ENCODE measurements at regions not wholly inside any gene's neighbourhood (a gene's known extent, or its start where the extent isn't known, plus 50 kb on each side); places are given as distances from the start of the nearest gene placed in this dataset.

DNA sequence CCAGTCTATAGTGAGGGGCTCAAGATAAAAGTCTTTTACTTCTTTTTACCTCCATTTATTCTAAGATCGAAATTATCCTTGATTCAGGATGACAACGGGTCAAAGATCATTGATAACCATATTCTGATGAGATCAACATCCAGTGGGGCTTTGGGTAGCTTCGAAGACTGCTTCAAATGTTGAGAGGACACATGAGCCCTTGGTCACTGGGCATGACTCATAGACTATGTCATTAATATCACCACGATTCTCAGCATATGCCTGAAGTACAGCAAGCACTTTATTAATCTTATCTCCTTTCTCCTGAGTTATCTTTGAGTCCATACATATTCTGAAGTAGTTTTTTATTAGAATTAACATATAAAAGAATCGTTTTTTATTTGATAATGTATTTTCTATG is 117.1 kb upstream of the DAB2 start:
- ChIA-PET POLR2A (no interaction called here), CTCF (interaction anchor here (1.4 to 8.0 kb wide), 2 partner anchors 28 to 164 kb away, joined by 8 to 187 read pairs; no protein-coding TSS in a partner anchor)
- Histone ChIP-seq H3K27ac (ENCODE audit: insufficient read depth in 1 of 2, low read depth in 1 of 2, low read length in 2 of 2, poor library complexity in 1 of 2, severe bottlenecking in 2 of 2) (no peak overlapping the region), H3K4me1 (ENCODE audit: control extremely low read depth in 1 of 4, control insufficient read depth in 4 of 4, insufficient read depth in 4 of 4, low read length in 3 of 4) (peaks cover 12 to 17% (median 12%) of the 10 kb centered on the region in 4 experiments), H3K27me3 (replicated peaks in 2 of 5; ENCODE audit: control insufficient read depth in 4 of 5, insufficient read depth in 5 of 5, low read length in 4 of 5) (no peaks in the 10 kb centered on the region), H3K9me3 (ENCODE audit: control extremely low read depth in 1 of 5, control insufficient read depth in 4 of 5, insufficient read depth in 2 of 5, low read depth in 1 of 5, low read length in 4 of 5) (no peaks in the 10 kb centered on the region), H3K4me3 (ENCODE audit: control insufficient read depth in 1 of 7, extremely low read depth in 1 of 7, insufficient read depth in 4 of 7, low read depth in 2 of 7, low read length in 6 of 7) (no peak overlapping the region), H3K36me3 (ENCODE audit: control insufficient read depth in 4 of 4, insufficient read depth in 4 of 4, low read length in 3 of 4) (no peaks in the 10 kb centered on the region)
- DNase-seq: peak in 2 of 3 donors; percentile 14 to 50
- 100% methylated on average over 2 of the region's 5 CpGs for WGBS (ENCODE audit: insufficient coverage)

DNA sequence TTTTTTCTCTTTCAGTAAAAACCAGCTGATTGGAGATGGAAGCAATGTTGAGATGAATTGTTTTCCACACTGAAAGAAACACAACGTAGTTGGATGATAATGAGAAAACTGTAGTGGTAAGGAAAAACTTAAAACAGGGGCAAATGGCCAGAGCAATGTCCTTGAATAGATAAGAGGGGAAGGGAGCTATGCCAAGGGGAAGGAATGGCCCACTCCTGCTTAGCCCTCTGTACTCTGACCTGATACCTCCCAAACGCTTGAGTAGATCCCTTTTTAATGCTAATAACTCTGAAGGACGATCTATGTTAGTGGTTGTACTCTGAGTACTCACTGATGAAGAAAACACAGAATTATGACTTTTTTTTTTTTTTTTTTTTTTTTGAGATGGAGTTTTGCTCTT is 114.7 kb upstream of the DAB2 start:
- ChIA-PET POLR2A (no interaction called here), CTCF (interaction anchor here (0.9 to 2.3 kb wide), 3 partner anchors 9 to 163 kb away, joined by 3 to 8 read pairs (median 3); no protein-coding TSS in a partner anchor)
- no peak for DNase-seq
- no CpG with 5 or more reads among the region's 3 CpGs for WGBS (ENCODE audit: insufficient coverage)
- Histone ChIP-seq H3K4me1 (ENCODE audit: control extremely low read depth in 1 of 4, control insufficient read depth in 4 of 4, insufficient read depth in 4 of 4, low read length in 3 of 4) (peaks cover 12 to 17% (median 12%) of the 10 kb centered on the region in 4 experiments), H3K36me3 (ENCODE audit: control insufficient read depth in 4 of 4, insufficient read depth in 4 of 4, low read length in 3 of 4) (no peaks in the 10 kb centered on the region), H3K4me3 (ENCODE audit: control insufficient read depth in 1 of 7, extremely low read depth in 1 of 7, insufficient read depth in 4 of 7, low read depth in 2 of 7, low read length in 6 of 7) (no peak overlapping the region), H3K27ac (ENCODE audit: insufficient read depth in 1 of 2, low read depth in 1 of 2, low read length in 2 of 2, poor library complexity in 1 of 2, severe bottlenecking in 2 of 2) (no peak overlapping the region), H3K9me3 (ENCODE audit: control extremely low read depth in 1 of 5, control insufficient read depth in 4 of 5, insufficient read depth in 2 of 5, low read depth in 1 of 5, low read length in 4 of 5) (no peaks in the 10 kb centered on the region), H3K27me3 (replicated peaks in 2 of 5; ENCODE audit: control insufficient read depth in 4 of 5, insufficient read depth in 5 of 5, low read length in 4 of 5) (no peaks in the 10 kb centered on the region)

DNA sequence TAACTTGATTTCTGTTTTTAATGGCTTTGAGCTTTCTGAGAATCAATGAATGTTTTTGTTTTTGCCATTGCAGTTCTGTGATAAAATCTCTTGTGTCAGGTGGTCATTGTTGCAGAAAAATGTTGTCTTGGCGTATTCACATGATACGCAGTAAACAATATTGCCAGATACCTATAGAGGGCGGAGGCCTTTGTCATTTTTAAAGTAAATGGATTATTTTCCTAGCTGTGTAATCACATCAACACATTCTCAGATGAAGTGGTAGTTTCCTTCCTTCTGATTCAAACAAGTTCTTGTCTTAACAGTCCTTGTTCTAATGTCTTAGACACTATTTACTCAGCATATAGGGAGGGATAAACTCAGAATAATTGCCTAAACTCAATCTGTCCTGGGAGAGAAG is 109.9 kb upstream of the DAB2 start:
- no peaks in the 10 kb centered on the region for H3K36me3 ChIP-seq (ENCODE audit: control insufficient read depth in 4 of 4, insufficient read depth in 4 of 4, low read length in 3 of 4)
- H3K27me3 ChIP-seq (replicated peaks in 2 of 5; ENCODE audit: control insufficient read depth in 4 of 5, insufficient read depth in 5 of 5, low read length in 4 of 5): no peaks in the 10 kb centered on the region
- no peaks in the 10 kb centered on the region for H3K4me1 ChIP-seq (ENCODE audit: control extremely low read depth in 1 of 4, control insufficient read depth in 4 of 4, insufficient read depth in 4 of 4, low read length in 3 of 4)
- WGBS (ENCODE audit: insufficient coverage): no CpG with 5 or more reads among the region's 3 CpGs
- ChIA-PET CTCF (interaction anchor here (1.4 to 2.7 kb wide), 3 partner anchors 11 to 159 kb away, joined by 4 to 7 read pairs (median 6); no protein-coding TSS in a partner anchor), POLR2A (interaction anchor here (0.6 kb wide), 1 partner anchor 932 kb away, joined by 3 read pairs; no protein-coding TSS in a partner anchor)
- H3K4me3 ChIP-seq (ENCODE audit: control insufficient read depth in 1 of 7, extremely low read depth in 1 of 7, insufficient read depth in 4 of 7, low read depth in 2 of 7, low read length in 6 of 7): no peak overlapping the region
- no peak overlapping the region for H3K27ac ChIP-seq (ENCODE audit: insufficient read depth in 1 of 2, low read depth in 1 of 2, low read length in 2 of 2, poor library complexity in 1 of 2, severe bottlenecking in 2 of 2)
- no peaks in the 10 kb centered on the region for H3K9me3 ChIP-seq (ENCODE audit: control extremely low read depth in 1 of 5, control insufficient read depth in 4 of 5, insufficient read depth in 2 of 5, low read depth in 1 of 5, low read length in 4 of 5)
- DNase-seq: peak in 1 of 3 donors; percentile 14

DNA sequence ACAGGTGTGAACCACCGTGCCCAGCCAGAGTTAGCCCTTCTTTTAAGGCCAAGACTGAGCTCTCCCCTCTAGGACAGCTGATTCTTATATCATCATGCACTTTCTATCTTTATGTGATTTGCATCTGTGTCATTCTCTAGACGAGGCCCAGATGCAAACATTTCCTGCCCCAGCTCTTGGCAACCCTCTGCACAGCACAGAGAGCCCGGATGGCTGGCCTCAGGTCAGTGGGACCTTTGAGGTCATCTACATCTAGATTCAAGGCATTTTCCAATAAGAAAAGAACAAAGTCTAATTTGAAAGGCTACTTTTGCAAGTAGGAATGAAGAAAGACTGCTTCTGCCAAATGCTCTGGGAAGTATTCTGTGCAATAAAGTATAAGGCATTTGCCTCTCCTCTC is 109.0 kb upstream of the DAB2 start:
- Histone ChIP-seq H3K4me1 (ENCODE audit: control extremely low read depth in 1 of 4, control insufficient read depth in 4 of 4, insufficient read depth in 4 of 4, low read length in 3 of 4) (no peaks in the 10 kb centered on the region), H3K27me3 (replicated peaks in 2 of 5; ENCODE audit: control insufficient read depth in 4 of 5, insufficient read depth in 5 of 5, low read length in 4 of 5) (no peaks in the 10 kb centered on the region), H3K27ac (ENCODE audit: insufficient read depth in 1 of 2, low read depth in 1 of 2, low read length in 2 of 2, poor library complexity in 1 of 2, severe bottlenecking in 2 of 2) (no peak overlapping the region), H3K9me3 (ENCODE audit: control extremely low read depth in 1 of 5, control insufficient read depth in 4 of 5, insufficient read depth in 2 of 5, low read depth in 1 of 5, low read length in 4 of 5) (no peaks in the 10 kb centered on the region), H3K36me3 (ENCODE audit: control insufficient read depth in 4 of 4, insufficient read depth in 4 of 4, low read length in 3 of 4) (no peaks in the 10 kb centered on the region), H3K4me3 (ENCODE audit: control insufficient read depth in 1 of 7, extremely low read depth in 1 of 7, insufficient read depth in 4 of 7, low read depth in 2 of 7, low read length in 6 of 7) (no peak overlapping the region)
- DNase-seq: no peak
- CTCF ChIA-PET: interaction anchor here (0.9 to 2.7 kb wide), 5 partner anchors 9 to 158 kb away, joined by 3 to 7 read pairs (median 4); no protein-coding TSS in a partner anchor
- POLR2A ChIA-PET: no interaction called here
- 60% methylated on average over 2 of the region's 3 CpGs for WGBS (ENCODE audit: insufficient coverage)

DNA sequence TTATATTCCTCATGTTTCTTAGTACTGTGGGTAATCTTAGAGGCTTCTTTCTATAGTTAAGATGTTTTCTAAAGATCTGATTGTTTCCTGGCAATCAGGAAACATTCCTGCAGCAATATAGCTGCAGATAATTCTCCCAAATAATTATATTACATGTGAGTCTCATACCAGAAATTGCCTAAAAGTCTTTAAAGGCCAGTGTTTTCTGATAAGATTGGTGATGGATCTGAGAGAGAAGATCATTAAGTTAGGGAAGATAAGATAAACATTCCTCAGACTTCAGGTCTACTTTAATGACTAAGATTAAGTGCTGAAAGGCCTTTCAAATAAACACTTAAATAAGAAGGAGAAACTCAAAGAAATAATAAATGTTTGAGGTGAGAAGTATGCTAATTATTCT is 107.7 kb upstream of the DAB2 start:
- no peaks in the 10 kb centered on the region for H3K9me3 ChIP-seq (ENCODE audit: control extremely low read depth in 1 of 5, control insufficient read depth in 4 of 5, insufficient read depth in 2 of 5, low read depth in 1 of 5, low read length in 4 of 5)
- no peak overlapping the region for H3K27ac ChIP-seq (ENCODE audit: insufficient read depth in 1 of 2, low read depth in 1 of 2, low read length in 2 of 2, poor library complexity in 1 of 2, severe bottlenecking in 2 of 2)
- no peak overlapping the region for H3K4me3 ChIP-seq (ENCODE audit: control insufficient read depth in 1 of 7, extremely low read depth in 1 of 7, insufficient read depth in 4 of 7, low read depth in 2 of 7, low read length in 6 of 7)
- POLR2A ChIA-PET: no interaction called here
- DNase-seq: no peak
- no peaks in the 10 kb centered on the region for H3K27me3 ChIP-seq (replicated peaks in 2 of 5; ENCODE audit: control insufficient read depth in 4 of 5, insufficient read depth in 5 of 5, low read length in 4 of 5)
- H3K4me1 ChIP-seq (ENCODE audit: control extremely low read depth in 1 of 4, control insufficient read depth in 4 of 4, insufficient read depth in 4 of 4, low read length in 3 of 4): peaks cover 0 to 2% (median 1%) of the 10 kb centered on the region in 4 experiments
- H3K36me3 ChIP-seq (ENCODE audit: control insufficient read depth in 4 of 4, insufficient read depth in 4 of 4, low read length in 3 of 4): no peaks in the 10 kb centered on the region
- CTCF ChIA-PET: no interaction called here

DNA sequence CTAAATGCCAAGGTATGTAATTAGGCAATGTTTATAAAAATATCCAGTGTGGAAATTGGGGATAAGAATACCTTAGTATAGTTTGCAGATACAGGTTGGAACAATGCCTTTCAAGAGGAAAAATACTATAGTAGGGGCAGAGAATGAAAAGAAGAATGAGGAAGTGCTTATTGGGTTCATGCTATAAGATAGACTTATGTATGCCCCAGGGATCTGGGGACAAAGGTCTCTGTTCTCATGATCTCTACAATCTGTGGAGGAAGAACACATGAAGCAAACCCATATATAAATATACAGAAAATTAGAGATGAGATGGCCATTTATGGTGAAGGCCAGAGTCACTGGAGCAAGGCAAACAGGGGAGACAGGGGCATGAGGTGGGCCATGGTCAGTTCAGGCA is 106.5 kb upstream of the DAB2 start:
- ChIA-PET POLR2A (no interaction called here), CTCF (no interaction called here)
- Histone ChIP-seq H3K36me3 (ENCODE audit: control insufficient read depth in 4 of 4, insufficient read depth in 4 of 4, low read length in 3 of 4) (no peaks in the 10 kb centered on the region), H3K27ac (ENCODE audit: insufficient read depth in 1 of 2, low read depth in 1 of 2, low read length in 2 of 2, poor library complexity in 1 of 2, severe bottlenecking in 2 of 2) (no peak overlapping the region), H3K27me3 (replicated peaks in 2 of 5; ENCODE audit: control insufficient read depth in 4 of 5, insufficient read depth in 5 of 5, low read length in 4 of 5) (no peaks in the 10 kb centered on the region), H3K4me3 (ENCODE audit: control insufficient read depth in 1 of 7, extremely low read depth in 1 of 7, insufficient read depth in 4 of 7, low read depth in 2 of 7, low read length in 6 of 7) (no peak overlapping the region), H3K9me3 (ENCODE audit: control extremely low read depth in 1 of 5, control insufficient read depth in 4 of 5, insufficient read depth in 2 of 5, low read depth in 1 of 5, low read length in 4 of 5) (no peaks in the 10 kb centered on the region), H3K4me1 (ENCODE audit: control extremely low read depth in 1 of 4, control insufficient read depth in 4 of 4, insufficient read depth in 4 of 4, low read length in 3 of 4) (peaks cover 5 to 14% (median 13%) of the 10 kb centered on the region in 4 experiments)
- no peak for DNase-seq

DNA sequence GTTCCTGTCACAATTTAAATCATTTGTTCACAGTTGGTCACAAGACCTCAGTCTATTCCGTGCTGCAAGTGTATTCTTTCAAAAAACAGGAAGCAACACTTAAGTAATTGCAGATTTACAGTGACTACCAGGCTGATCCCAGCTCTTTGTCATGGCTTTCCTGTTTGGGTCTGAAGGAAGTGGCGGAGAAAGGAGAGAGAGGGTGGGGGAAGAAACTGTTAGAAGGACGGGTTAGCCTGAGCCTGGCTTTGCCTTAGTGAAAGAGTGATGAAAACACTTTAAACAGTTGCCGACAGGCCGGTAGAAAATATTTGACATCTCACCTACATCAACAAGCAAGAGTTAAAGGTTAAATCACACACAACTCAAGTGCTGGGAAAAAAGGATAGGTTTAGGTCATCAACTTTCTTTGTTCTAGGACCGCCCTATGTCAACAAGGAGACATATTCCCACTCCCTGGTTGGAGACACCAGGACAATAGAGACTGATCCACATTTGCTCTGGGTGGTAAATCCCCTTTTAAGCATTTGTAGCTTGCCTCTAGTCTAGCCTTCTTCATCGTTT is 102.2 kb upstream of the DAB2 start:
- CTCF ChIA-PET: interaction anchor here (0.7 to 1.6 kb wide), 2 partner anchors 11 to 151 kb away, joined by 3 to 5 read pairs; no protein-coding TSS in a partner anchor
- 40% methylated on average over 2 of the region's 7 CpGs for WGBS (ENCODE audit: insufficient coverage)
- Histone ChIP-seq H3K36me3 (ENCODE audit: control insufficient read depth in 4 of 4, insufficient read depth in 4 of 4, low read length in 3 of 4) (no peaks in the 10 kb centered on the region), H3K9me3 (ENCODE audit: control extremely low read depth in 1 of 5, control insufficient read depth in 4 of 5, insufficient read depth in 2 of 5, low read depth in 1 of 5, low read length in 4 of 5) (no peaks in the 10 kb centered on the region), H3K4me3 (ENCODE audit: control insufficient read depth in 1 of 7, extremely low read depth in 1 of 7, insufficient read depth in 4 of 7, low read depth in 2 of 7, low read length in 6 of 7) (peak overlapping the region in 5 of 7 experiments; percentile 14 to 59 (median 34)), H3K4me1 (ENCODE audit: control extremely low read depth in 1 of 4, control insufficient read depth in 4 of 4, insufficient read depth in 4 of 4, low read length in 3 of 4) (peaks cover 5 to 17% (median 15%) of the 10 kb centered on the region in 4 experiments), H3K27ac (ENCODE audit: insufficient read depth in 1 of 2, low read depth in 1 of 2, low read length in 2 of 2, poor library complexity in 1 of 2, severe bottlenecking in 2 of 2) (no peak overlapping the region), H3K27me3 (replicated peaks in 2 of 5; ENCODE audit: control insufficient read depth in 4 of 5, insufficient read depth in 5 of 5, low read length in 4 of 5) (no peaks in the 10 kb centered on the region)
- DNase-seq: peak; percentile 56 to 88 (median 83)
- POLR2A ChIA-PET: no interaction called here

Measured in common myeloid progenitor, CD34-positive (primary cell).